WTC11 (cell line): ENCODE measurements at regions not wholly inside any gene's neighbourhood (a gene's known extent, or its start where the extent isn't known, plus 50 kb on each side); places are given as distances from the start of the nearest gene placed in this dataset.

Experiments used
- ATAC-seq: fragments of 200-7000 bp; cut with Tn5 transposase; 2 replicates; pipeline ENCODE4 v1.10.0; 2021; ENCODE audit warnings: mild to moderate bottlenecking, moderate library complexity
- CTCF ChIA-PET: fragments of 300-600 bp; sonication (Branson Sonifier 250); formaldehyde crosslinking; loops from one replicate; lab custom pipeline; 2021; ENCODE audit warnings: antibody characterized with exemption; lab: Charles Lee
- POLR2A ChIA-PET: fragments of 350-600 bp; sonication (Branson Sonifier 250); formaldehyde crosslinking; loops from one replicate; lab custom pipeline; 2021; ENCODE audit warnings: antibody characterized with exemption; lab: Charles Lee
- DNase-seq: peaks from one replicate; pipeline ENCODE4 v3.0.0; 2021; ENCODE audit warnings: low spot score
- H3K27ac Mint-ChIP-seq: 2 replicates; pipeline ENCODE4 v1.8.0; 2021; ENCODE audit warnings: mixed read lengths
- H3K27me3 Mint-ChIP-seq: 2 replicates; pipeline ENCODE4 v1.8.0; 2021; ENCODE audit warnings: low read depth, mild to moderate bottlenecking, moderate library complexity, mixed read lengths
- H3K36me3 Mint-ChIP-seq: 2 replicates; pipeline ENCODE4 v1.8.0; 2021; ENCODE audit warnings: mixed read lengths
- H3K4me1 Mint-ChIP-seq: 2 replicates; pipeline ENCODE4 v1.8.0; 2022; ENCODE audit warnings: mixed read lengths
- H3K4me3 Mint-ChIP-seq: 2 replicates; pipeline ENCODE4 v1.8.0; 2021; ENCODE audit warnings: mild to moderate bottlenecking, moderate library complexity, mixed read lengths
- H3K9me3 Mint-ChIP-seq: 2 replicates; pipeline ENCODE4 v1.8.0; 2021; ENCODE audit warnings: mixed read lengths
- ATF1 ChIP-seq: sonication (generic); formaldehyde crosslinking; IDR thresholded peaks from 2 replicates; pipeline ENCODE4 v1.8.1; 2023; ENCODE audit warnings: mild to moderate bottlenecking, moderate library complexity, missing genetic modification reagents
- E2F1 ChIP-seq: sonication (generic); formaldehyde crosslinking; IDR thresholded peaks from 2 replicates; pipeline ENCODE4 v1.8.0; 2022; ENCODE audit warnings: mild to moderate bottlenecking, missing genetic modification reagents
- E2F5 ChIP-seq: sonication (generic); formaldehyde crosslinking; IDR thresholded peaks from 2 replicates; pipeline ENCODE4 v1.8.1; 2022; ENCODE audit warnings: mild to moderate bottlenecking, moderate library complexity, missing genetic modification reagents
- ETV6 ChIP-seq: sonication (generic); formaldehyde crosslinking; IDR thresholded peaks from 2 replicates; pipeline ENCODE4 v1.8.1; 2022; ENCODE audit warnings: mild to moderate bottlenecking, missing genetic modification reagents
- FOXP4 ChIP-seq: sonication (generic); formaldehyde crosslinking; IDR thresholded peaks from 2 replicates; pipeline ENCODE4 v1.8.0; 2022; ENCODE audit warnings: mild to moderate bottlenecking, missing genetic modification reagents
- IRF2 ChIP-seq: sonication (generic); formaldehyde crosslinking; IDR thresholded peaks from 2 replicates; pipeline ENCODE4 v1.8.0; 2022; ENCODE audit warnings: low read depth, missing genetic modification reagents, borderline replicate concordance
- MYBL2 ChIP-seq: sonication (generic); formaldehyde crosslinking; IDR thresholded peaks from 2 replicates; pipeline ENCODE4 v1.8.1; 2023; ENCODE audit warnings: mild to moderate bottlenecking, moderate library complexity, missing genetic modification reagents
- TCF7 ChIP-seq: sonication (generic); formaldehyde crosslinking; IDR thresholded peaks from 2 replicates; pipeline ENCODE4 v1.8.0; 2022; ENCODE audit warnings: mild to moderate bottlenecking, low read depth, missing genetic modification reagents, moderate library complexity
- TEAD1 ChIP-seq: sonication (generic); formaldehyde crosslinking; IDR thresholded peaks from 2 replicates; pipeline ENCODE4 v1.8.0; 2022; ENCODE audit warnings: mild to moderate bottlenecking, missing genetic modification reagents
- USF1 ChIP-seq: sonication (generic); formaldehyde crosslinking; IDR thresholded peaks from 2 replicates; pipeline ENCODE4 v1.8.0; 2022; ENCODE audit warnings: mild to moderate bottlenecking, missing genetic modification reagents
- ZBTB21 ChIP-seq: sonication (generic); formaldehyde crosslinking; IDR thresholded peaks from 2 replicates; pipeline ENCODE4 v1.8.1; 2023; ENCODE audit warnings: mild to moderate bottlenecking, missing genetic modification reagents, borderline replicate concordance
- ZMAT4 ChIP-seq: fragments of 250-450 bp; sonication (Bioruptor Pico); IDR thresholded peaks from 2 replicates; pipeline ENCODE4 v1.9.0; 2021; ENCODE audit warnings: mild to moderate bottlenecking
- ZNF317 ChIP-seq: sonication (generic); formaldehyde crosslinking; IDR thresholded peaks from 2 replicates; pipeline ENCODE4 v1.8.1; 2023; ENCODE audit warnings: low read depth, mild to moderate bottlenecking, moderate library complexity, missing genetic modification reagents, borderline replicate concordance
- ZNF423 ChIP-seq: fragments of 250-450 bp; sonication (Bioruptor Pico); IDR thresholded peaks from 2 replicates; pipeline ENCODE4 v2.1.2; 2022; ENCODE audit warnings: mild to moderate bottlenecking, moderate library complexity
- TF ChIP-seq, protein P1 (sequence below): sonication (generic); formaldehyde crosslinking; IDR thresholded peaks from 2 replicates; pipeline ENCODE4 v1.8.0; 2022; ENCODE audit warnings: missing genetic modification reagents
- TF ChIP-seq, protein P2 (sequence below): sonication (generic); formaldehyde crosslinking; IDR thresholded peaks from 2 replicates; pipeline ENCODE4 v1.8.1; 2022; ENCODE audit warnings: mild to moderate bottlenecking, missing genetic modification reagents, moderate library complexity, borderline replicate concordance
- TF ChIP-seq, protein P3 (sequence below): sonication (generic); formaldehyde crosslinking; IDR thresholded peaks from 2 replicates; pipeline ENCODE4 v1.8.1; 2023; ENCODE audit warnings: mild to moderate bottlenecking, missing genetic modification reagents, moderate library complexity
- TF ChIP-seq, protein P4 (sequence below): sonication (generic); formaldehyde crosslinking; IDR thresholded peaks from 2 replicates; pipeline ENCODE4 v1.8.0; 2023; ENCODE audit warnings: missing genetic modification reagents
- TF ChIP-seq, protein P5 (sequence below): fragments of 250-450 bp; sonication (Bioruptor Pico); IDR thresholded peaks from 2 replicates; pipeline ENCODE4 v1.8.0; 2021; ENCODE audit warnings: mild to moderate bottlenecking

- 0 out of 2 replicates have a peak, but pooled peaks cover 2% of the 10 kb centered on the region for H3K4me1 Mint-ChIP-seq
- ChIA-PET POLR2A (no interaction called here), CTCF (no interaction called here)
Measured at GRCh38 chr10:117946525-117947070, 100.1 kb downstream of the RAB11FIP2 start.

More at GRCh38 chr10:117946525-117947070, 100.1 kb downstream of the RAB11FIP2 start:
- Mint-ChIP-seq H3K36me3 (no peaks in the 10 kb centered on the region), H3K27ac (no peak overlapping the region), H3K27me3 (peaks cover 2% of the 10 kb centered on the region), H3K9me3 (no peaks in the 10 kb centered on the region), H3K4me3 (no peak overlapping the region)
- no peak for ATAC-seq
- TF ChIP-seq IRF2 (CRISPR knock-in tag) (no peak), ZBTB21 (CRISPR knock-in tag) (no peak), MYBL2 (CRISPR knock-in tag) (no peak), ETV6 (CRISPR knock-in tag) (no peak), ZNF423 (CRISPR knock-in tag) (no peak), USF1 (CRISPR knock-in tag) (no peak), TCF7 (no peak), E2F1 (CRISPR knock-in tag) (no peak), ZNF317 (CRISPR knock-in tag) (no peak), FOXP4 (no peak), ZMAT4 (CRISPR knock-in tag) (no peak), ATF1 (CRISPR knock-in tag) (no peak), TEAD1 (CRISPR knock-in tag) (no peak), E2F5 (CRISPR knock-in tag) (no peak)
- TF ChIP-seq, protein P1, sequence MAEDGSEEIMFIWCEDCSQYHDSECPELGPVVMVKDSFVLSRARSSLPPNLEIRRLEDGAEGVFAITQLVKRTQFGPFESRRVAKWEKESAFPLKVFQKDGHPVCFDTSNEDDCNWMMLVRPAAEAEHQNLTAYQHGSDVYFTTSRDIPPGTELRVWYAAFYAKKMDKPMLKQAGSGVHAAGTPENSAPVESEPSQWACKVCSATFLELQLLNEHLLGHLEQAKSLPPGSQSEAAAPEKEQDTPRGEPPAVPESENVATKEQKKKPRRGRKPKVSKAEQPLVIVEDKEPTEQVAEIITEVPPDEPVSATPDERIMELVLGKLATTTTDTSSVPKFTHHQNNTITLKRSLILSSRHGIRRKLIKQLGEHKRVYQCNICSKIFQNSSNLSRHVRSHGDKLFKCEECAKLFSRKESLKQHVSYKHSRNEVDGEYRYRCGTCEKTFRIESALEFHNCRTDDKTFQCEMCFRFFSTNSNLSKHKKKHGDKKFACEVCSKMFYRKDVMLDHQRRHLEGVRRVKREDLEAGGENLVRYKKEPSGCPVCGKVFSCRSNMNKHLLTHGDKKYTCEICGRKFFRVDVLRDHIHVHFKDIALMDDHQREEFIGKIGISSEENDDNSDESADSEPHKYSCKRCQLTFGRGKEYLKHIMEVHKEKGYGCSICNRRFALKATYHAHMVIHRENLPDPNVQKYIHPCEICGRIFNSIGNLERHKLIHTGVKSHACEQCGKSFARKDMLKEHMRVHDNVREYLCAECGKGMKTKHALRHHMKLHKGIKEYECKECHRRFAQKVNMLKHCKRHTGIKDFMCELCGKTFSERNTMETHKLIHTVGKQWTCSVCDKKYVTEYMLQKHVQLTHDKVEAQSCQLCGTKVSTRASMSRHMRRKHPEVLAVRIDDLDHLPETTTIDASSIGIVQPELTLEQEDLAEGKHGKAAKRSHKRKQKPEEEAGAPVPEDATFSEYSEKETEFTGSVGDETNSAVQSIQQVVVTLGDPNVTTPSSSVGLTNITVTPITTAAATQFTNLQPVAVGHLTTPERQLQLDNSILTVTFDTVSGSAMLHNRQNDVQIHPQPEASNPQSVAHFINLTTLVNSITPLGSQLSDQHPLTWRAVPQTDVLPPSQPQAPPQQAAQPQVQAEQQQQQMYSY (CRISPR knock-in tag), result no peak
- TF ChIP-seq, protein P2, sequence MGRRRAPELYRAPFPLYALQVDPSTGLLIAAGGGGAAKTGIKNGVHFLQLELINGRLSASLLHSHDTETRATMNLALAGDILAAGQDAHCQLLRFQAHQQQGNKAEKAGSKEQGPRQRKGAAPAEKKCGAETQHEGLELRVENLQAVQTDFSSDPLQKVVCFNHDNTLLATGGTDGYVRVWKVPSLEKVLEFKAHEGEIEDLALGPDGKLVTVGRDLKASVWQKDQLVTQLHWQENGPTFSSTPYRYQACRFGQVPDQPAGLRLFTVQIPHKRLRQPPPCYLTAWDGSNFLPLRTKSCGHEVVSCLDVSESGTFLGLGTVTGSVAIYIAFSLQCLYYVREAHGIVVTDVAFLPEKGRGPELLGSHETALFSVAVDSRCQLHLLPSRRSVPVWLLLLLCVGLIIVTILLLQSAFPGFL (CRISPR knock-in tag), result no peak
- TF ChIP-seq, protein P3, sequence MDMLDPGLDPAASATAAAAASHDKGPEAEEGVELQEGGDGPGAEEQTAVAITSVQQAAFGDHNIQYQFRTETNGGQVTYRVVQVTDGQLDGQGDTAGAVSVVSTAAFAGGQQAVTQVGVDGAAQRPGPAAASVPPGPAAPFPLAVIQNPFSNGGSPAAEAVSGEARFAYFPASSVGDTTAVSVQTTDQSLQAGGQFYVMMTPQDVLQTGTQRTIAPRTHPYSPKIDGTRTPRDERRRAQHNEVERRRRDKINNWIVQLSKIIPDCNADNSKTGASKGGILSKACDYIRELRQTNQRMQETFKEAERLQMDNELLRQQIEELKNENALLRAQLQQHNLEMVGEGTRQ (CRISPR knock-in tag), result no peak
- TF ChIP-seq, protein P4, sequence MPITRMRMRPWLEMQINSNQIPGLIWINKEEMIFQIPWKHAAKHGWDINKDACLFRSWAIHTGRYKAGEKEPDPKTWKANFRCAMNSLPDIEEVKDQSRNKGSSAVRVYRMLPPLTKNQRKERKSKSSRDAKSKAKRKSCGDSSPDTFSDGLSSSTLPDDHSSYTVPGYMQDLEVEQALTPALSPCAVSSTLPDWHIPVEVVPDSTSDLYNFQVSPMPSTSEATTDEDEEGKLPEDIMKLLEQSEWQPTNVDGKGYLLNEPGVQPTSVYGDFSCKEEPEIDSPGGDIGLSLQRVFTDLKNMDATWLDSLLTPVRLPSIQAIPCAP (CRISPR knock-in tag), result no peak
- TF ChIP-seq, protein P5, sequence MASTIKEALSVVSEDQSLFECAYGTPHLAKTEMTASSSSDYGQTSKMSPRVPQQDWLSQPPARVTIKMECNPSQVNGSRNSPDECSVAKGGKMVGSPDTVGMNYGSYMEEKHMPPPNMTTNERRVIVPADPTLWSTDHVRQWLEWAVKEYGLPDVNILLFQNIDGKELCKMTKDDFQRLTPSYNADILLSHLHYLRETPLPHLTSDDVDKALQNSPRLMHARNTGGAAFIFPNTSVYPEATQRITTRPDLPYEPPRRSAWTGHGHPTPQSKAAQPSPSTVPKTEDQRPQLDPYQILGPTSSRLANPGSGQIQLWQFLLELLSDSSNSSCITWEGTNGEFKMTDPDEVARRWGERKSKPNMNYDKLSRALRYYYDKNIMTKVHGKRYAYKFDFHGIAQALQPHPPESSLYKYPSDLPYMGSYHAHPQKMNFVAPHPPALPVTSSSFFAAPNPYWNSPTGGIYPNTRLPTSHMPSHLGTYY, result no peak
- no peak for DNase-seq
